CD4-positive, alpha-beta T cell treated with Interleukin-4 for 1 hour (primary cell): ENCODE measurements at regions not wholly inside any gene's neighbourhood (a gene's known extent, or its start where the extent isn't known, plus 50 kb on each side); places are given as distances from the start of the nearest gene placed in this dataset.
"Not testable (repeated sequence)": the region's sequence is repeated elsewhere in the genome, so short reads cannot be mapped to it uniquely, and the experiment has no call there.

ENCODE experiments used
- DNase-seq, 2 donors: peaks; one replicate each; pipeline ENCODE4 v3.0.0-alpha.2; 2020 to 2022

DNA sequence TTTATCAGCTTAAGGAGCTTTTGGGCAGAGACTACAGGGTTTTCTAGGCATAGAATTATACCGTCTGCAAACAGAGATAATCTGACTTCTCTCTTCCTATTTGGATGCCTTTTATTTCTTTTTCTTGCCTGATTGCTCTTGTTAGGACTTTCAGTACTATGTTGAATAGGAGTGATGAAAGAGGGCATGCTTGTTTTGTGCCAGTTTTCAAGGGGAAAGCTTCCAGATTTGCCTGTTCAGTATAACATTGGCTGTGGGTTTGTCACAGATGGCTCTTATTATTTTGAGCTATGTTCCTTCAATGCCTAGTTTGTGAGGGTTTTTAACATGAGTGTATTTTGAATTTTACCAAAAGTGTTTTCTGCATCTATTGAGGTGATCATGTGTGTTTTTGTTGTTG lies 192.8 kb upstream of the PHACTR1 start:
- no peak for DNase-seq

DNA sequence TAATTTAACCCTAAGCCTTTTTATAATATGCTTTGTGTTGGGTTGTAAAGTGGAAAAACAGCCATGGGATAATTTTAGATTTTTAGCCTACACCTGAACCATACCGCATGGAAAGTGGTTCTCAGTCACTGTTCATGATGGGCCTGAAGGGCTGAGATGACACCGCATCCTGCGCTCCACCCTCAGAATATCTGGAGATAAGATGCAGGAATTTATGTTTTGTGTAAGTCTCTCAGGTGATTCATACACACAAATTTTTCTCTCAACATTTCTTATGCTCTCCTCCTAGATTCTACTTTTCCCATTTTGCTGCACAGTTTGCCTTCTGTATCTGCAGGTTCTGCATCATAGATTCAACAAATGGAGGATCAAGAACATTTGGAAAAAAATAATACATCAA lies 191.3 kb upstream of the PHACTR1 start:
- DNase-seq: no peak

DNA sequence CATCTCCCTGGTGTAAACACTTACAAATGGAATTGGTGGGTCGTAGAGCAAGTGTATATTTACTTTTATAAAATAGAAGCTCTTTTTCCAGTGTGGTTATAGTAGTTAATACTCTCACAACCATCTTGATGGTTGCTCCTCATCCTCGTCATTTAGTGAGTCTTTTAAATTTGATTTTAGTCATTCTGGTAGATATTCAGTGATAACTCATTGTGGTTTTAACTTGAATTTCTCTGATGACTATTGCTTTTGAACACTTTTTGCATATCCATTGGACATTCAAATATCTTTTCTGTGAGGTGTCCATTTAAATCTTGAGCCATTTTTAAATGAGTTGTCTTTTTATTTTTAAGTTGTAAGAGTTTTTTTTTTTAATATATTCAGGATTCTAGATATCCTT lies 189.2 kb upstream of the PHACTR1 start:
- DNase-seq: no peak

DNA sequence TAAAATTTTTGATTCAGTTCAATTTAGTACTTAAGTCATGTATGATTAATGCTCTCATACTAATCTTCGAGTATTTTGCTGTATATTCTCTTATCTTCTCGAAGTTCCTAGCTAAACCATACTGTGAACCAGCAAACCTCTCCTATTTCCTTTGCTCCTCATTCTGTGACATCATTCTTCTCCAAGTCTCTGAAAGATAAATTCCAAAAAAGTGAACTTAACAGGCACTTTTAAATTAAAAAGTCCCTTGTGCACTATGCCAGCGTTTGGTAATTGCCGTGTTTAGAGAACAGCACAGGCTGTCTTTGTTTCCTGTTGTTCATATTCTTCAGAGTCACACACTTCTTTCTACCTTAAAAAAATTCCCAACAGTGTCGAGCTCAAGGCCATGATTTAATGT lies 188.4 kb upstream of the PHACTR1 start:
- no peak for DNase-seq

DNA sequence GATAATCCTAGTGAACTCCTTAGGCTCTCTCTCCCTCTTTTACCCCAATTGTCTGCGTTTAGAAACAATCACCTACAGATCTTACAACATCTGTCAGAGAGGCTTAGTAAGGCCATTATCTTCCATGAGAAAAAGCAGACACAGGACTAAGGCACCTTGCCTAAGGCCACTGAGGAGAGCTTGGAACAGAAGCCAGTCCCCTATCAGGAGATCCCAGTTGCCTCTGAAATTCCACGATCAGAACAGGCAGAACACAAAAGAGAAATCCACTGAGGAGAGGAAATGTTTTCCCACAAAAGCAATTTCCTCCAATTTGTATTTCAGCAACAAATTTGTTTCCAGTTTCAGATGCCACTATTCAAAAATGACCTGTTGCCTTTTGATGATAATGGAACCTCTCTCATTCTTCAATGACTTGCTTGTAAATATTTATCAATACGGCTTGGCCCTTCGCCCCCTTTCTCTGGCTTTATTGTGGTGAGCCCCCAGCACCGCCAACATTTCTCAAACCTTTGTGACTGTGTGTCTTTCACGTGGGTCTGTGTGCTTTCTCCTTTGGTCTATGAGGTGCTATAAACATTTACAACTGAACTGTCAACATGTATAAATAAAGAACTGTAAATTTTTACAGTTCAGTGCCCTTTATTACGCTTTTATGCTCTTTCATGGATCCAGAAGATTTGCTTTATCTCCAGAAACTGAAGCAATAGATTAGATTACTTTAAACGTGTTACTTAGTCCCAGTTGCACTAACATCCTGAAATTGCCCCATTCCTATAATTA lies 187.8 kb upstream of the PHACTR1 start:
- DNase-seq: no peak

DNA sequence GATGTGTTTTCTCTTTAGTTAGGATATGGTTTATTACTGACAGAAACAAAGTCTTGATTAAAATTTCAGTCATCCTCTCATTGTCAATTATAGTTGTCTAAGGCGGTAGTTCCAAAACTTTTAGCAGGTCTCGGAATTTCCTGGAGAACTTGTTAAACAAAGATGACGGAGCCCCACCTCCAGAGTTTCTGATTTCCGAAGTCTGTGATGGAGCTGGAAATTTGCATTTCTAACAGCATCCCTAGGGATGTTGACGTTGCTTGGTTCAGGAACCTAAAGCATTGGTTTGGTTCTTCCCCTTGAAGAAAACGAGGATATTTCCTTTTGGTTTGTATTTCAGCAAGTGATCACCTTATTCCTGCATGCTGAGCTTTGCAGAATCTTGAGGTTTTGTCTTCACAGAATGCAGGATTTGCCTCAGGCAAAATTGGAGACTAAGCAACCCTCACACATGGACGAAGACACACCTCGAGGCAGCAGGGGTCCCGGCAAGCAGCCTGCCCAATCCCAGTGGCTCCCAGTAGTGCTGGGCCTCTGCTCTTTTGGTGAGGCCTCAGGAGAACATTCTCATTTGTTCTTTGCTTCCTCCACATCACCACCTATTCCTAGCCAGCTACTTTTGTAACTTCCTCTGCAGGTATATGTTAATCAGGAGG lies 187.1 kb upstream of the PHACTR1 start:
- no peak for DNase-seq

DNA sequence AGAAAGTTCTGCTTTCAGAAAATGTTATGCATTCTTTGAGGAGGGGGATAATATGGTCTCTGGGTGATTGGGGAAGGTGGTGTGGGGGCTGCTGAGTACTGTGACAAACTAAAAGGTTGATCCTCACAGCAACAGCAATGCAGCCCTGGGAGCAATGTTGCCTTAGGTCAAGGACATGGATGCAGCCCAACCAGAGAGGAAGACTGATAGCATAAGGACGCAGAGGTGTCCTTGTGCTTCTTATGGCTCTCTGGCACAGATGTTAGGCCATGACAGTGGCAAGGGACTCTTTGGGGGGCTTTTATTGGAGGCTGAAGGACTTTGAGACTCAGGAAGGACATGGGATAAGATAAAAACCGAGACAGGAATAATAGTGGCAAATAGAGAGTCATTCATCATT lies 186.2 kb upstream of the PHACTR1 start:
- no peak for DNase-seq

DNA sequence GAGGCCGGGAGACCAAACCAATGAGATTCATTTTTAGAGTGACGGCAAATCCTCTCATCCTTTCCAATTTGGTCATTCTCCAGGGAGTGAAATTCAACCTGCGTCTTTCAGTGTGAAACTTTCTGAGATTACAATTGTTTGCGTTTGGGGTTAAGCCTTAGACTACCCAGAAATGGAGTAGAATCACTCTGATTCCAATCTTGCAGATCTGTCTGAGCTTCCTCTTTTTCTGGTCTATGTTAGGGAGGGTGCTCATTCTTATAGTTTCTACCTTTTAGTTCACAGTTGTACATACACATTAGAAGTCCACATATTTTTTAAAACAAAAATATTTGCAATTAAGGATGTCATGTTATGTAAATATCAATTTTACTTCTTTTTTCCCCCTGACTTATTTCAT lies 183.0 kb upstream of the PHACTR1 start:
- DNase-seq: no peak

DNA sequence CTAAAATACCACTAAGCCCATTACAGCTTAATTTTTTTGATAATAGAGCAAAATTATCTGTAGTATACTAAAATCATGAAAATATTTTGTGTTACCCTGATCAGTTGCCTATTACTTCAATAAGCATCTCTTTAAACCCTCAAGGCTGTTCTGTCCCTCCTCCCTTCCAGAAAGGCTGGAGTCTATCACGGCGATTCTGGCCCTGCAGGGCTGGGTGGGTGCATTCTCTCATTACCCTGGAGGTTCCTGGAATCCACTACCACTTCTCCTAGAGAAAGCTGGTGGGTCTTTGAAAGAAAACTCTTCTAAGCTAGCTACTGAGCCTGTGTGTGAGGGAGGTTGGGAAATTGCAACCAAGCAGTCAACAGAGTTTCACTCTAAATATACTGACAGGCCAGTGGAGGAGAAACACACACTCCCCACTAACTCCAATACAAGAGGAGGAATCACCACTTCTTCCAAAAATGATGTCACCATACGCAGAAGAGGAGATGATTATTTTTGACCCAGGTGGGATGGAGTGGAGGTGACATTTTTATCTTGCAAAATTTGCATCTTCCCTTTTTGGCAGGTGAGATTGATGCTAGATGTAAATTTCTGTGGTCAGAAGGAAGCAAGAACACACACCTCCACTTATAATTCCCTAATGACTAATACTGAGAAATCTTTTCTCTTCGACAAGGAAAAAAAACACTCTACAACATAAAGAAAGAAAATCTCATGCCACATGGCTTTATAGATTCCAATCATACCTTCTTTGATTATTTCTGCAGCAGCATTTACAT lies 182.3 kb upstream of the PHACTR1 start:
- no peak for DNase-seq

DNA sequence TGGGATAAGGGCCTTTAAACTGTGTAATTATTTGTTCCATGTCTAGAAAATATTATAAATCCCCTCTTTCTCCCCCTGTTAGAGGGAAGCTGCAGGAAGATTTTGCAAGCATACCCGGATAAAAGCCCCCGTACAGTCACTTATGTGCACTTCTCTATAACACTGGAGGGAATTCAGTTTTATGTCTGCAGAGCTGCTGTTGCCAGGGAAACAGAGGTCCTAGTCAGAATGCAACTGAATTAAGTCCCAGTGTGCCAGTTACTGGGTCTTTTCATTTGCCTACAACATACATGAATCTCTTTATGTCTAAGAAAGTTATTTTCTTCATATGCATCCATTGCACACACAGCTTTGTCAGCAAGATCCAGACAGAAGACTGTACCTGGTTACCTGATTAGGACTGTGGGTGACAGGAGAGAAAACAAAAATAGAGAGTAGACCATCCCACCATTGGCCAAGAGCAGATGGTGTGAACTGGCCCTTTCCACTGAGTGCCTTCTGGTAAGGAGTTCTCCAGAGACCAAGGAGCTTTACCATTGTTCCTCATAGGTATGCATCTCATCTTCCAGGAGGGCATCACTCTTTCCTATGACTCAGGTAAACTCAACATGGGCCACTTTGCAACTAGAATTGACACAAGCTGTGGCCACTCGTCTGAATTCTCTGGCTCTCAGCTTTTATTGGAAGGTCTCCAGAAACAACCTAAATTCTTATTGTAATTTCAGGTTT lies 180.8 kb upstream of the PHACTR1 start:
- no peak for DNase-seq

DNA sequence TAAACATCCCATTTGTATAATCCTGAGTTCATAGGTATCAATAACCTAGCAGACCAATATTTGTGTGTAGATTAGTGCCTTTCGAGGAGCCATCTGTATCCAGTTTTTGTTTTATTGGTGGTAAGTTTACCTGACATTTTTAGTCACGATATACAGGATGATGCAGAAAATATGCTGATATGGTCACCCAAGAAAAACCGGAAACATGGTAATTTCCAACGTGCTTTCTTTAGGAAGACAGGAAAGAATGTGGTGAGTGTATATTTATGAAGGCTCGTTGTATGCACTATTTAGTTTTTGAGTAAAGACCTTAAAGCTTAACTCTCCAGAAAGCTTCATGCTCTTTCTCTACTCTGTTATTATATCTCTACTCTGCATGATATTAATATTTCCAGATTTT lies 180.2 kb upstream of the PHACTR1 start:
- no peak for DNase-seq

DNA sequence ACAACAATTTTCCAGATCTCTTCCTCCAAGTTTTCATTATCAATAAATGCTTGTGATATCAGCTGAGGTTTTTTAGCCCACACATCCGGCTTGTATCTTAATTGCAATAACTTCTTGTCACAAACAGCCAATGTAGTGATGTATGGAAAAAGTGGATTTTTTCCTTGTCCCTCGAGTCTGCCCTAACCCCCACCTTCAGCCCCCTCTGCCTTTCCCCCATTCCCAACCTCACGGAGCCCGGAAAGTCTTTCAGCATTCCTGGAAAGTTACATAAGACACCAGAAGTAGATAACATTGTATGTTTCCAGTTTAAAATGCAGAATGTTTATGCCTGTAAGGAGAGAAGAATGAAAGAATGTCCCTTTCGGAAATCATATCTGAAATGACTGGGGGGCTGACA lies 179.2 kb upstream of the PHACTR1 start:
- DNase-seq: no peak

DNA sequence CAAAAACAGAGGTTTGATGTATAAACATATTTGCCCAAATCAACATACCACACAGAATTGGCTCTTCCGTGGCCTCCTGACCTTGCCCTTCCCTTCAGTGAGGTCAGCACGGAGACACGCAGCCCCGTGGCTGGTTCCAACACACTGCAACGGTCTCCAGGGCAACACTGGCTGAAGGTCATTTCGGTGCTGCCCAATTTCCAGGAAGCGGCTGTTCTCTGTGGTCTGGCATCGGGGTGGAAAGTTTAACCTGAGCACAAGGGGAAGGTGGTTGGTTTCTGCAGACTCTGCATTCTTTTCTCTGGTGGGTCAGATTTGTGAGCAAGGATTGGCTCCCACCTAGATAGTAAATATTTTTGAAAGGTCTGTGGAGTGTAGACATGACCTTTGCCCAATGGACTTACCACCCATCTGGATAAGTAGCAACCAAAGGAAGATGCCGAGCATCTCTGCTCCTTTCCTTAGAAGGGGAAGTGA lies 177.6 kb upstream of the PHACTR1 start:
- peak in 1 of 2 donors; percentile 13 for DNase-seq

DNA sequence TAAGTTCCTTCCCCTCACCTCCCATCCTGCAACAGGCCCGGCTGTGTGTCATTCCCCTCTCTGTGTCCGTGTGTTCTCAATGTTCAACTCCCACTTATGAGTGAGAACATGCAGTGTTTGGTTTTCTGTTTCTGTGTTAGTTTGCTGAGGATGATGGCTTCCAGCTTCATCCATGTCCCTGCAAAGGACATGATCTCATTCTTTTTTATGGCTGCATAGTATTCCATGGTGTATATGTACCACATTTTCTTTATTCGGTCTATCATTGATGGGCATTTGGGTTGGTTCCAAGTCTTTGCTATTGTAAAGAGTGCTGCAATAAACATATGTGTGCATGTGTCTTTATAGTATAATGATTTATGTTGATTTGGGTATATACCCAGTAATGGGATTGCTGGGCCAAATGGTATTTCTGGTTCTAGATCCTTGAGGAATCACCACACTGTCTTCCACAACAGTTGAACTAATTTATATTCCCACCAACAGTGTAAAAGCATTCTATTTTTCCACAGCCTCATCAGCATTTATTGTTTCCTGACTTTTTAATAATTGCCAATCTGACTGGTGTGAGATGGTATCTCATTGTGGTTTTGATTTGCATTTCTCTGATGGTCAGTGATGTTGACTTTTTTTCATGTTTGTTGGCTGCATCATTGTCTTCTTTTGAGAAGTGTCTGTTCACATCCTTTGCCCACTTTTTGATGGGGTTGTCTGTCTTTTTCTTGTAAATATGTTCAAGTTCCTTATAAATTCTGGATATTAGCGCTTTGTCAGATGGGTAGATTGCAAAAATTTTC lies 174.1 kb upstream of the PHACTR1 start:
- not testable (repeated sequence) for DNase-seq

DNA sequence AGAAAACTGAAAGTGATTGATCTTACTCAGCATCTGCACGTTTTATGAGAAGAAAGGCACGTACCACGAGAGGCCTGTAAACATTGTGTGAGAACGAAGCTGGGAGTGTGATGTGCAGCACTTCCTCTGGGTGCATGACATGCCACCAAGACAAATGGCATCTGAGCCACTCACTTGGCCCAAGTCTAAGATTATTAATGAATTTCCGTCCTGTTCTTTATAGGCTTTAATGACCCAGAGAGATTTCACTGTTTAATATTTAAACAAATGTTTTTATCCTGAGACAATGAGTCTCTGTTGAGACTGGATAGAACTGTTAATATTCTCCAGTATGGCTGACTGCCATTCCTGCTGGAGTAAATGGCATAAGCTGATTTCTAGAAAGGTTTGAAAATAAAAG lies 172.6 kb upstream of the PHACTR1 start:
- DNase-seq: no peak

DNA sequence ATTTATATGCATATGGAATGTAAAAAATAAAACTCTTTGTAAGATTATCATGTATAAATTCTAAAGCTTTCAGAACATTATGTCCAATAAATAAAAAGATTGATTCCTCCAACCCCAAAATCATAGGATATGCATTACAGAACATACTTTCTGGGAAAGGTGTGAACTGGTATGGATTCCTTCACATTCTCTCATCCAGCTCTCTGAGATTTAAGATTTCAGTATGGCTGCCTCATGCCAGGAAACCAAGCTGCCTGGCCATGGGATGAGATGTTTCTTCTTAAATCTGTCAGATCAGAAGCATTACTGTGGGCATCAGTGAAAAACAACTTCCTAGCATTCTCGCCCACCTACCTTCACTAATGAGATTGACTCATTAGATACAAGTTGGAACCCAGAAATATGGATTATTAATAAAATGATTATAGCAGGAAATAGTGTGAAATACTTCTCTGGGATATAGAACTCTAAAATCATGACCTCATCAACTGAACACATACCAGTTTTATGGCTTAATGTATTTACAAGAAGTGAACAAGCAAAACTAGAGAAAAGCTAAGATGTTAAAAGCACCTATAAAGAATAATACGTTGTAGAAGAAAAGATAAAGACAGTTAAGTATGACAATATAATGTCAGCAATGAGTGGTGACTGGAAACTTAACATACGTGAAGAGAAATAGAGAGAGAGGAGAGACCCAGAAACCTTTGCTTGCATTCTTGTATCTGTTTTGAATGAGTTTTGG lies 171.6 kb upstream of the PHACTR1 start:
- DNase-seq: no peak

DNA sequence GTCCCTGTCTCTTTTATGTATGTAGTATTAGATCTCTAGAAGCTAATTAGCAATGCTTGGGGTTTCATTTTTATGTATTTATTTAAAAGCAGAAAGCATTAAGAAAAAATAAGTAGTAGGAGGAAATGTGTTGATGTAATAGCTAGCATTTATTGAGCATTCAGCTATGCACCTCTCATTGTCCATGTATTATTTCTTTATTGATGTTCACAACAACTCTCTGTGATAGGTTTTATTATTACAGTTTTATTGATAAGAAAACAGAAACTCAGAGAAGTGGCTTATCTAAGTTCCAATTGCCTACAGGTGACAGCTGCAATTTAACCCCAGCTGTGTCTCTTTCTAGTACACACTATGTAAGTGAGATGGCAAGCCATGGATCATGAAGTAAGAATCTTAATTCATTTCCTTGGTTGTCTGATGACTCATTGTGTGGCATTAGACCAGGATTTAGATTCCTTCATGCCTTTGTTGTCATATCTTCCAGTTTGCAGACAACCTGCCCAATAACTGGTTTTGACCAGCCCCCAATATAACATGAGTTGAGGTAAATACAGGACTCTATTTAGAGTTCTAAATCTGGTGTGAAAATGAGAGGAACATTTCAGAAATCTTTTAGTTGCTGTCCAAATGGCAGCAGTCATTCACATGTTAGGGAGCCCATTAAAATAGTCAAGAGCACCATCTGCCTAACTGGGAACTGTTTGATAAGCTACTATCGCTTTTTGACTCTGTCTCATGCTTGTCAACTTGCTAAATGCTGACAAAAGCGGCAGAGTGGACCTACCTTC lies 170.8 kb upstream of the PHACTR1 start:
- DNase-seq: no peak

DNA sequence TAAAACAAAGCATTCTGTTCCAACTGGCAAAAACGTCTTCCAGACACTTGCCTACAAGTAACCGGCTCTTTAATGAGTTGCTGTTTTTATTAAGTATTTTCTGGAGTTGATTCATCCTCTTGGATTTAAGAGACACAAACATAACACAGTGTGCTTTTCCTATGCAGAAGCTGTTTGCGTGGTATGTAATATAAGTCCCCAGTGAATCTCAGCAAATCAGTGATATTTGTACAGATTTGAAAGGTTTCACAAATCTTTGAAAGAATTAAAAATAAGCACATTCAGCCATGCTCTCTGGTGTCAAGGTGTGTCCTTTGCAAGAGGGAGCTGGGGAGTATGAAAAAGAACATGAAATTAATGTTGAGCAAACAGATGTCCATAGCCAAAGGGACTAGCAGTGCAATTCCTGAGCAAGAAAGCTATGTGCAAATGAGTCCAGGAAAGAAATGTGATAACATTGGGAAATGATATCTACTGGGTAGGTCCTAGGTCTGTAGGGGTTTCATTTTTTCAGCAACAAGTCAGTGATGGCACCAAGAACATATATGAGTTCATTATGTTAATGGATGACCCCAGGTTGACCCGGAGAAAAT lies 170.1 kb upstream of the PHACTR1 start:
- no peak for DNase-seq

DNA sequence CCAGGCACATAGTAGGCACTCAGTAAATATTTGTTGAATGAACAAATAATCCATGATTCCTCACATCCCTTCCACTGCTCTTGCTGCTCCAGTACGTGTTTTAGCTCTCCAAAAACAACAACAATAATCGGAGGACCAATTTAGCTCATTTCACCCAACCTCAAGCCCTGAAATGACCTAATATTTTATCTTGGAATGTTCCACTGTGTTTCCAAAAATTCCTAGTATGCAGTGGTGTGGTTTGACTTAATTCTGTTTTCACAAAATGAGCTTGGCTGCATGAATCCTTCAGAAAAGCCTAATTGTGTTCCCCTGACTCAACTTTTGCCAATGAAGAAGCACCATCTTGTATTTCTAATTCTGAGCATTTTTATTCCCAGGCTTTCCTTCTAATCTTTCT lies 168.0 kb upstream of the PHACTR1 start:
- DNase-seq: no peak

DNA sequence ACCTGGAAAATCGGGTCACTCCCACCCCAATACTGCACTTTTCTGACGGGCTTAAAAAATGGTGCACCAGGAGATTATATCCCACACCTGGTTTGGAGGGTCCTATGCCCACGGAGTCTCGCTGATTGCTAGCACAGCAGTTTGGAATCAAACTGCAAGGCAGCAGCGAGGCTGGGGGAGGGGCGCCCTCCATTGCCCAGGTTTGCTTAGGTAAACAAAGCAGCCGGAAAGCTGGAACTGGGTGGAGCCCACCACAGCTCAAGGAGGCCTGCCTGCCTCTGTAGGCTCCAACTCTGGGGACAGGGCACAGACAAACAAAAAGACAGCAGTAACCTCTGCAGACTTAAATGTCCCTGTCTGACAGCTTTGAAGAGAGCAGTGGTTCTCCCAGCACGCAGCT lies 167.1 kb upstream of the PHACTR1 start:
- DNase-seq: not testable (repeated sequence)
